Panc1 (cell line): ENCODE measurements at regions not wholly inside any gene's neighbourhood (a gene's known extent, or its start where the extent isn't known, plus 50 kb on each side); places are given as distances from the start of the nearest gene placed in this dataset.

Experiments used
- ATAC-seq: fragments of 200-7000 bp; cut with Tn5 transposase; 2 replicates; pipeline ENCODE4 v1.9.1; 2020; ENCODE audit warnings: mild to moderate bottlenecking, moderate library complexity
- BruUV-seq: library from RNA; stranded (reverse); fragments of 400-500 nt; replicated peaks from 2 replicates; lab custom pipeline; 2021; lab: Mats Ljungman, UMichigan
- CTCF ChIA-PET: fragments of 300-600 bp; sonication (Branson Sonifier 250); formaldehyde crosslinking; loops from one replicate; lab custom pipeline; 2022; ENCODE audit warnings: antibody characterized with exemption; lab: Charles Lee
- POLR2A ChIA-PET: fragments of 300-600 bp; sonication (Branson Sonifier 250); formaldehyde crosslinking; loops from one replicate; lab custom pipeline; 2022; ENCODE audit warnings: antibody characterized with exemption; lab: Charles Lee
- DNase-seq: peaks from one replicate; pipeline ENCODE4 v3.0.0-alpha.2; 2010; ENCODE audit warnings: low read depth, low spot score
- H3K27ac ChIP-seq: 2 replicates; pipeline ENCODE4 v1.5.1; 2011; ENCODE audit warnings: mild to moderate bottlenecking, low read length, inconsistent platforms
- H3K27me3 ChIP-seq: fragments of 200-500 bp; sonication (Bioruptor generic); 2 replicates; pipeline ENCODE4 v1.6.0; 2014; ENCODE audit warnings: low read length, inconsistent platforms; ENCODE audit not compliant: control insufficient read depth, insufficient read depth
- H3K36me3 ChIP-seq: fragments of 200-500 bp; sonication (Bioruptor generic); 2 replicates; pipeline ENCODE4 v1.5.1; 2014; ENCODE audit warnings: inconsistent platforms, mild to moderate bottlenecking, low read length, moderate library complexity; ENCODE audit not compliant: control insufficient read depth, insufficient read depth
- H3K4me1 ChIP-seq: 2 replicates; pipeline ENCODE4 v1.5.1; 2011; ENCODE audit warnings: inconsistent platforms, mild to moderate bottlenecking, low read length, moderate library complexity; ENCODE audit not compliant: control insufficient read depth, insufficient read depth
- H3K4me3 ChIP-seq, 2 experiments: 2 replicates each; pipeline ENCODE4 v1.5.1; 2011 to 2012; ENCODE audit warnings: low read depth in 2 of 2, low read length in 2 of 2, mild to moderate bottlenecking in 2 of 2, inconsistent platforms in 1 of 2, moderate library complexity in 1 of 2
- H3K9me3 ChIP-seq: fragments of 200-500 bp; sonication (Bioruptor generic); 2 replicates; pipeline ENCODE4 v1.5.1; 2014; ENCODE audit warnings: low read depth, mild to moderate bottlenecking, inconsistent platforms, low read length, moderate library complexity; ENCODE audit not compliant: control insufficient read depth, insufficient read depth
- CTCF ChIP-seq: fragments of 450-650 bp; IDR thresholded peaks from 2 replicates; pipeline ENCODE4 v1.5.1; 2017; ENCODE audit warnings: mild to moderate bottlenecking
- POLR2AphosphoS5 ChIP-seq: IDR thresholded peaks from 2 replicates; pipeline ENCODE4 v1.6.1; 2012; ENCODE audit warnings: mild to moderate bottlenecking, low read depth, low read length, moderate library complexity
- REST ChIP-seq, 2 experiments: IDR thresholded peaks; 2 replicates each; pipeline ENCODE4 v1.6.1; 2011 to 2012; ENCODE audit warnings: low read depth in 2 of 2, control low read depth in 1 of 2, low read length in 1 of 2, mild to moderate bottlenecking in 1 of 2, moderate library complexity in 1 of 2; ENCODE audit not compliant: insufficient read depth in 1 of 2
- SIN3A ChIP-seq: IDR thresholded peaks from 2 replicates; pipeline ENCODE4 v1.6.1; 2012; ENCODE audit warnings: low read depth, mild to moderate bottlenecking, low read length, moderate library complexity, borderline replicate concordance; ENCODE audit not compliant: insufficient read depth
- TCF7L2 ChIP-seq: IDR thresholded peaks from 2 replicates; pipeline ENCODE4 v1.6.1; 2011; ENCODE audit warnings: mild to moderate bottlenecking, low read depth, low read length, inconsistent platforms
- in situ Hi-C: cut with HindIII; loops from 2 replicates; pipeline ENCODE4 v1.10.0; 2016; ENCODE audit warnings: low sequenced_read_pairs, low pct_unique_long_range_greater_than_20kb
- intact Hi-C: fragments of 100-400 bp; cut with micrococcal nuclease; formaldehyde crosslinking; loops from one replicate; pipeline ENCODE4 v1.10.0; 2022; ENCODE audit not compliant: unreplicated experiment

- no TSS peak for BruUV-seq
- DNase-seq (no peak), ATAC-seq (no peak)
- TF ChIP-seq SIN3A (no peak), CTCF (no peak), TCF7L2 (no peak), POLR2AphosphoS5 (no peak), REST (IDR thresholded peaks at IDR 0.05; ENCODE audit: insufficient read depth in 1 of 2, low read depth in 2 of 2, low read length in 1 of 2) (no peak)
- ChIA-PET CTCF (no interaction called here), POLR2A (no interaction called here)
- Histone ChIP-seq H3K4me1 (no peaks in the 10 kb centered on the region), H3K9me3 (no peaks in the 10 kb centered on the region), H3K27me3 (no peaks in the 10 kb centered on the region), H3K36me3 (no peaks in the 10 kb centered on the region), H3K4me3 (no peak overlapping the region), H3K27ac (no peak overlapping the region)
- in situ Hi-C loops (no loop called here), intact Hi-C loops (no loop called here)
These were observed 103.5 kb downstream of the FOXG1 start for GRCh38 chr14:28870033-28870564.

- in situ Hi-C loops (no loop called here), intact Hi-C loops (no loop called here)
- no peaks in the 10 kb centered on the region for H3K36me3 ChIP-seq
- CTCF ChIA-PET = no interaction called here
- BruUV-seq = no TSS peak
- H3K27me3 ChIP-seq = no peaks in the 10 kb centered on the region
- DNase-seq (no peak), ATAC-seq (no peak)
- POLR2A ChIA-PET = no interaction called here
- no peak overlapping the region for H3K27ac ChIP-seq
- no peak overlapping the region for H3K4me3 ChIP-seq
- no peak for TF ChIP-seq CTCF
- TF ChIP-seq SIN3A = no peak
- no peak for TF ChIP-seq REST (IDR thresholded peaks at IDR 0.05; ENCODE audit: insufficient read depth in 1 of 2, low read depth in 2 of 2, low read length in 1 of 2)
- peak; percentile 78 for TF ChIP-seq TCF7L2
- no peak for TF ChIP-seq POLR2AphosphoS5
- H3K9me3 ChIP-seq = no peaks in the 10 kb centered on the region
- H3K4me1 ChIP-seq = no peaks in the 10 kb centered on the region
These were observed 109.5 kb downstream of the FOXG1 start for GRCh38 chr14:28875934-28876571.
